ENCODE measurements at regions not wholly inside any gene's neighbourhood (a gene's known extent, or its start where the extent isn't known, plus 50 kb on each side); places are given as distances from the start of the nearest gene placed in this dataset.

- no peak for DNase-seq (ENCODE audit: low spot score)
These were observed 219.8 kb upstream of the TOPAZ1 start for GRCh38 chr3:44021651-44022594.

- DNase-seq (ENCODE audit: low spot score): no peak
These were observed 217.6 kb upstream of the TOPAZ1 start for GRCh38 chr3:44023961-44024593.

- DNase-seq (ENCODE audit: low spot score): no peak
These were observed 215.3 kb upstream of the TOPAZ1 start for GRCh38 chr3:44026220-44026865.

- no peak for DNase-seq (ENCODE audit: low spot score)
These were observed 212.6 kb upstream of the TOPAZ1 start for GRCh38 chr3:44029100-44029499.

GRCh38 chr3:44030285-44030684, 211.4 kb upstream of the TOPAZ1 start:
- no peak for DNase-seq (ENCODE audit: low spot score)

- no peak for DNase-seq (ENCODE audit: low spot score)
These were observed 210.9 kb upstream of the TOPAZ1 start for GRCh38 chr3:44030687-44031305.

- no peak for DNase-seq (ENCODE audit: low spot score)
These were observed 210.0 kb upstream of the TOPAZ1 start for GRCh38 chr3:44031387-44032380.

- no peak for DNase-seq (ENCODE audit: low spot score)
These were observed 209.2 kb upstream of the TOPAZ1 start for GRCh38 chr3:44032487-44032886.

GRCh38 chr3:44033123-44033522, 208.6 kb upstream of the TOPAZ1 start:
- no peak for DNase-seq (ENCODE audit: low spot score)

GRCh38 chr3:44036850-44037249, 204.8 kb upstream of the TOPAZ1 start:
- no peak for DNase-seq (ENCODE audit: low spot score)

GRCh38 chr3:44039006-44039405, 202.7 kb upstream of the TOPAZ1 start:
- no peak for DNase-seq (ENCODE audit: low spot score)

- no peak for DNase-seq (ENCODE audit: low spot score)
These were observed 200.0 kb upstream of the TOPAZ1 start for GRCh38 chr3:44041726-44042125.

GRCh38 chr3:44042772-44043171, 198.9 kb upstream of the TOPAZ1 start:
- no peak for DNase-seq (ENCODE audit: low spot score)

- peak; percentile 45 for DNase-seq (ENCODE audit: low spot score)
These were observed 196.0 kb upstream of the TOPAZ1 start for GRCh38 chr3:44045476-44046275.

GRCh38 chr3:44047796-44048195, 193.9 kb upstream of the TOPAZ1 start:
- no peak for DNase-seq (ENCODE audit: low spot score)

GRCh38 chr3:44048196-44048924, 193.3 kb upstream of the TOPAZ1 start:
- no peak for DNase-seq (ENCODE audit: low spot score)

GRCh38 chr3:44048949-44049348, 192.7 kb upstream of the TOPAZ1 start:
- DNase-seq (ENCODE audit: low spot score): no peak

- peak; percentile 56 for DNase-seq (ENCODE audit: low spot score)
These were observed 191.6 kb upstream of the TOPAZ1 start for GRCh38 chr3:44050101-44050500.

- DNase-seq (ENCODE audit: low spot score): no peak
These were observed 190.8 kb upstream of the TOPAZ1 start for GRCh38 chr3:44050867-44051266.

GRCh38 chr3:44055951-44056350, 185.7 kb upstream of the TOPAZ1 start:
- DNase-seq (ENCODE audit: low spot score): no peak
